Tibial nerve (tissue), 4 donors: ENCODE measurements at regions not wholly inside any gene's neighbourhood (a gene's known extent, or its start where the extent isn't known, plus 50 kb on each side); places are given as distances from the start of the nearest gene placed in this dataset.
"Not testable (repeated sequence)": the region's sequence is repeated elsewhere in the genome, so short reads cannot be mapped to it uniquely, and the experiment has no call there.

Experiments used
- DNase-seq, 2 donors: peaks; one replicate each; pipeline ENCODE4 v3.0.0-alpha.2; 2019; ENCODE audit warnings: low spot score in 2 of 2
- H3K27ac ChIP-seq, 4 donors: fragments of 200-600 bp; sonication (generic) in 3 of 4; one replicate each; pipeline ENCODE4 v1.5.1; 2017 to 2019; ENCODE audit warnings: mild to moderate bottlenecking in 1 of 4
- H3K27me3 ChIP-seq, 2 donors: fragments of 200-600 bp; sonication (generic) in 1 of 2; one replicate each; pipeline versions ENCODE4 v1.5.1 to v1.6.0; 2017 to 2019
- H3K36me3 ChIP-seq, 3 donors: fragments of 200-600 bp; sonication (generic); one replicate each; pipeline ENCODE4 v1.5.1; 2018 to 2019
- H3K4me1 ChIP-seq, 4 donors: fragments of 200-600 bp; sonication (generic) in 3 of 4; one replicate each; pipeline ENCODE4 v1.5.1; 2017 to 2019
- H3K4me3 ChIP-seq, 4 donors: fragments of 200-600 bp; sonication (generic) in 3 of 4; one replicate each; pipeline ENCODE4 v1.5.1; 2017 to 2019; ENCODE audit warnings: mild to moderate bottlenecking in 1 of 4, moderate library complexity in 1 of 4
- H3K9me3 ChIP-seq, 4 donors: fragments of 200-600 bp; sonication (generic) in 3 of 4; one replicate each; pipeline ENCODE4 v1.5.1; 2017 to 2019
- CTCF ChIP-seq, 5 experiments: fragments of 200-600 bp in 3 of 5; fragments of 450-650 bp in 2 of 5; sonication (generic) in 3 of 5; IDR thresholded peaks; one replicate each; pipeline ENCODE4 v1.5.1; 2016 to 2019; ENCODE audit warnings: antibody characterized with exemption in 5 of 5, mild to moderate bottlenecking in 3 of 5, moderate library complexity in 2 of 5
- EP300 ChIP-seq, 2 donors: sonication (generic); formaldehyde crosslinking; IDR thresholded peaks; one replicate each; pipeline ENCODE4 v1.6.1; 2017; ENCODE audit warnings: antibody characterized with exemption in 2 of 2, mild to moderate bottlenecking in 1 of 2
- POLR2A ChIP-seq, 2 donors: fragments of 450-650 bp; IDR thresholded peaks; one replicate each; pipeline ENCODE4 v1.6.1; 2017; ENCODE audit warnings: antibody characterized with exemption in 2 of 2, mild to moderate bottlenecking in 2 of 2, moderate library complexity in 2 of 2
- WGBS, 2 donors: methylation state at CpG; one replicate each; pipeline ENCODE4 v1.1.5; 2018; 5-methylcytosine and 5-hydroxymethylcytosine counted together

GRCh38 chr9:103203172-103203571 is 208.0 kb downstream of the CYLC2 start:
- DNase-seq, result no peak
- no peak for TF ChIP-seq POLR2A (IDR thresholded peaks at IDR 0.05)
- no peak for TF ChIP-seq CTCF (IDR thresholded peaks at IDR 0.05)
- no peak for TF ChIP-seq EP300 (IDR thresholded peaks at IDR 0.05)
- 83 to 88% methylated on average over 2 of the region's 2 CpGs for WGBS, 2 donors
- H3K27ac ChIP-seq, result no peak overlapping the region
- H3K36me3 ChIP-seq, result no peaks in the 10 kb centered on the region
- no peaks in the 10 kb centered on the region for H3K9me3 ChIP-seq
- H3K4me1 ChIP-seq, result no peaks in the 10 kb centered on the region
- H3K4me3 ChIP-seq, result no peak overlapping the region
- no peaks in the 10 kb centered on the region for H3K27me3 ChIP-seq

GRCh38 chr9:103205881-103206585 is 210.9 kb downstream of the CYLC2 start:
- 65 to 67% methylated on average over 8 of the region's 8 CpGs for WGBS, 2 donors
- peaks cover 0 to 15% (median 0%) of the 10 kb centered on the region in 4 donors for H3K9me3 ChIP-seq
- not testable (repeated sequence) for H3K4me1 ChIP-seq, H3K4me3 ChIP-seq, H3K27me3 ChIP-seq, H3K36me3 ChIP-seq, H3K27ac ChIP-seq, DNase-seq

GRCh38 chr9:103210607-103211006 is 215.5 kb downstream of the CYLC2 start:
- H3K36me3 ChIP-seq, result no peaks in the 10 kb centered on the region
- TF ChIP-seq CTCF (IDR thresholded peaks at IDR 0.05) (no peak), EP300 (IDR thresholded peaks at IDR 0.05) (no peak), POLR2A (IDR thresholded peaks at IDR 0.05) (no peak)
- no peak for DNase-seq
- H3K27ac ChIP-seq, result no peak overlapping the region
- no peaks in the 10 kb centered on the region for H3K27me3 ChIP-seq
- H3K9me3 ChIP-seq, result peaks cover 0 to 15% (median 0%) of the 10 kb centered on the region in 4 donors
- WGBS, 2 donors, result 80 to 93% methylated on average over 3 of the region's 3 CpGs
- no peak overlapping the region for H3K4me3 ChIP-seq
- H3K4me1 ChIP-seq, result no peaks in the 10 kb centered on the region

GRCh38 chr9:103215197-103215596 is 220.1 kb downstream of the CYLC2 start:
- H3K27ac ChIP-seq, result no peak overlapping the region
- H3K27me3 ChIP-seq, result no peaks in the 10 kb centered on the region
- peaks cover 0 to 8% (median 0%) of the 10 kb centered on the region in 4 donors for H3K9me3 ChIP-seq
- TF ChIP-seq EP300 (IDR thresholded peaks at IDR 0.05), result no peak
- TF ChIP-seq POLR2A (IDR thresholded peaks at IDR 0.05), result no peak
- no peak for TF ChIP-seq CTCF (IDR thresholded peaks at IDR 0.05)
- H3K36me3 ChIP-seq, result no peaks in the 10 kb centered on the region
- no peak for DNase-seq
- WGBS, 2 donors, result 84 to 89% methylated on average over 1 of the region's 1 CpG
- H3K4me3 ChIP-seq, result no peak overlapping the region
- H3K4me1 ChIP-seq, result no peaks in the 10 kb centered on the region

GRCh38 chr9:103225702-103226646 is 230.8 kb downstream of the CYLC2 start:
- no peaks in the 10 kb centered on the region for H3K4me1 ChIP-seq
- H3K4me3 ChIP-seq, result no peak overlapping the region
- no peak for DNase-seq
- no peaks in the 10 kb centered on the region for H3K27me3 ChIP-seq
- H3K9me3 ChIP-seq, result no peaks in the 10 kb centered on the region
- WGBS, 2 donors, result 46 to 51% methylated on average over 4 of the region's 4 CpGs
- H3K36me3 ChIP-seq, result no peaks in the 10 kb centered on the region
- H3K27ac ChIP-seq, result no peak overlapping the region
- TF ChIP-seq EP300 (IDR thresholded peaks at IDR 0.05) (no peak), POLR2A (IDR thresholded peaks at IDR 0.05) (no peak), CTCF (IDR thresholded peaks at IDR 0.05) (no peak)
